Ectodermal cell (in vitro differentiated cells): ENCODE measurements at regions not wholly inside any gene's neighbourhood (a gene's known extent, or its start where the extent isn't known, plus 50 kb on each side); places are given as distances from the start of the nearest gene placed in this dataset.
"Not testable (repeated sequence)": the region's sequence is repeated elsewhere in the genome, so short reads cannot be mapped to it uniquely, and the experiment has no call there.

Source experiments
- H3K27ac ChIP-seq: 2 replicates; pipeline ENCODE4 v1.7.0; 2013; ENCODE audit warnings: mild to moderate bottlenecking, low read depth, low read length; ENCODE audit not compliant: insufficient read depth, poor library complexity, severe bottlenecking
- H3K27me3 ChIP-seq: 2 replicates; pipeline ENCODE4 v1.7.0; 2013; ENCODE audit warnings: mild to moderate bottlenecking, low read length; ENCODE audit not compliant: insufficient read depth, control insufficient read depth, poor library complexity, severe bottlenecking
- H3K36me3 ChIP-seq: one replicate; pipeline ENCODE4 v1.7.0; 2013; ENCODE audit warnings: low read length; ENCODE audit not compliant: control insufficient read depth, insufficient read depth
- H3K4me1 ChIP-seq: one replicate; pipeline ENCODE4 v1.7.0; 2013; ENCODE audit warnings: low read length; ENCODE audit not compliant: control insufficient read depth, insufficient read depth
- H3K4me3 ChIP-seq: 2 replicates; pipeline ENCODE4 v1.7.0; 2013; ENCODE audit warnings: low read depth, low read length, control low read depth; ENCODE audit not compliant: insufficient read depth
- H3K9me3 ChIP-seq: 2 replicates; pipeline ENCODE4 v1.7.0; 2013; ENCODE audit warnings: mild to moderate bottlenecking, low read length, moderate library complexity; ENCODE audit not compliant: control insufficient read depth
- WGBS, 2 experiments: methylation state at CpG; one replicate each; pipeline ENCODE4 v1.1.7; 2013; ENCODE audit warnings: missing lambda C conversion rate in 2 of 2; 5-methylcytosine and 5-hydroxymethylcytosine counted together

- no peaks in the 10 kb centered on the region for H3K27me3 ChIP-seq
- no peaks in the 10 kb centered on the region for H3K9me3 ChIP-seq
- WGBS, 2 experiments, result 100% methylated on average over 2 of the region's 3 CpGs; no CpG with 5 or more reads in 1 of the 2 experiments
Measured at GRCh38 chr4:66794390-66795034, 750.8 kb downstream of the CENPC start.

GRCh38 chr4:66791686-66792085 lies 753.6 kb downstream of the CENPC start:
- 89 to 93% methylated on average over 2 of the region's 2 CpGs for whole genome bisulfite sequencing, 2 experiments
- Histone ChIP-seq H3K27ac (no peak overlapping the region), H3K27me3 (no peaks in the 10 kb centered on the region), H3K9me3 (no peaks in the 10 kb centered on the region), H3K36me3 (no peaks in the 10 kb centered on the region), H3K4me3 (no peak overlapping the region), H3K4me1 (no peaks in the 10 kb centered on the region)

More at GRCh38 chr4:66794390-66795034, 750.8 kb downstream of the CENPC start:
- Histone ChIP-seq H3K27ac (no peak overlapping the region), H3K4me3 (no peak overlapping the region), H3K4me1 (no peaks in the 10 kb centered on the region), H3K36me3 (no peaks in the 10 kb centered on the region)

- Histone ChIP-seq H3K4me1 (no peaks in the 10 kb centered on the region), H3K9me3 (no peaks in the 10 kb centered on the region), H3K27ac (no peak overlapping the region), H3K36me3 (no peaks in the 10 kb centered on the region), H3K27me3 (no peaks in the 10 kb centered on the region), H3K4me3 (no peak overlapping the region)
- WGBS, 2 experiments, result 87 to 94% methylated on average over 1 of the region's 2 CpGs
Measured at GRCh38 chr4:66785479-66785878, 759.8 kb downstream of the CENPC start.

GRCh38 chr4:66782751-66783150 lies 762.6 kb downstream of the CENPC start:
- WGBS, 2 experiments, result 94 to 95% methylated on average over 13 to 15 of the region's 18 CpGs
- not testable (repeated sequence) for H3K36me3 ChIP-seq, H3K27me3 ChIP-seq, H3K27ac ChIP-seq, H3K4me3 ChIP-seq, H3K4me1 ChIP-seq, H3K9me3 ChIP-seq

- Histone ChIP-seq H3K9me3 (no peaks in the 10 kb centered on the region), H3K36me3 (no peaks in the 10 kb centered on the region), H3K27ac (no peak overlapping the region), H3K27me3 (no peaks in the 10 kb centered on the region), H3K4me3 (no peak overlapping the region), H3K4me1 (no peaks in the 10 kb centered on the region)
- WGBS, 2 experiments, result 92 to 93% methylated on average over 2 of the region's 2 CpGs
Measured at GRCh38 chr4:66777097-66777496, 768.2 kb downstream of the CENPC start.

- Histone ChIP-seq H3K36me3 (no peaks in the 10 kb centered on the region), H3K4me3 (no peak overlapping the region), H3K9me3 (no peaks in the 10 kb centered on the region), H3K4me1 (peaks cover 7% of the 10 kb centered on the region), H3K27ac (no peak overlapping the region), H3K27me3 (no peaks in the 10 kb centered on the region)
- 63 to 65% methylated on average over 3 to 4 of the region's 4 CpGs for WGBS, 2 experiments
Measured at GRCh38 chr4:66769441-66769840, 775.9 kb downstream of the CENPC start.

- WGBS, 2 experiments, result 92 to 96% methylated on average over 1 of the region's 1 CpG
- H3K27ac ChIP-seq, result no peak overlapping the region
- no peaks in the 10 kb centered on the region for H3K27me3 ChIP-seq
- no peaks in the 10 kb centered on the region for H3K36me3 ChIP-seq
- no peaks in the 10 kb centered on the region for H3K9me3 ChIP-seq
- no peak overlapping the region for H3K4me3 ChIP-seq
- peaks cover 7% of the 10 kb centered on the region for H3K4me1 ChIP-seq
Measured at GRCh38 chr4:66767442-66767841, 777.9 kb downstream of the CENPC start.

DNA sequence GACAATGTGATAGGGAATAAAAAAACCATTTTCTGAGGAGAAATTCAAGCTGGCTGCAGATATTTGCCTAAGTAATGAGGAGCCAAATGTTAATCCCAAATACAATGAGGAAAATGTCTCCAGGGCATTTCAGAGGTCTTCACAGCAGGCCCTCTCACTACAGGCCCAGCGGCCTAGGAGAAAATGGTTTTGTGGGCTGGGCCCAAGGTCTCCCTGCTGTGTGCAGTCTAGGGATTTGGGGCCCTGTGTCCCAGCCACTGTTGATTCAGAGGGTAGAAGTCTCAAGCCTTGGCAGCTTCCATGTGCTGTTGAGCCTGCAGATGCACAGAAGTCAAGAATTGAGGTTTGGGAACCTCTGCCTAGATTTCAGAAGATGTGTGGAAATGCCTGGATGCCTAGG lies 778.7 kb downstream of the CENPC start:
- H3K36me3 ChIP-seq, result no peaks in the 10 kb centered on the region
- no peaks in the 10 kb centered on the region for H3K9me3 ChIP-seq
- no peaks in the 10 kb centered on the region for H3K27me3 ChIP-seq
- H3K27ac ChIP-seq, result no peak overlapping the region
- no peak overlapping the region for H3K4me3 ChIP-seq
- WGBS, 2 experiments, result 15 to 54% methylated on average over 1 of the region's 1 CpG
- peaks cover 7% of the 10 kb centered on the region for H3K4me1 ChIP-seq

- Histone ChIP-seq H3K27me3 (no peaks in the 10 kb centered on the region), H3K4me1 (no peaks in the 10 kb centered on the region), H3K27ac (no peak overlapping the region), H3K9me3 (no peaks in the 10 kb centered on the region), H3K36me3 (no peaks in the 10 kb centered on the region), H3K4me3 (no peak overlapping the region)
- WGBS, 2 experiments, result 86 to 100% methylated on average over 2 of the region's 2 CpGs
Measured at GRCh38 chr4:66750273-66750672, 795.0 kb downstream of the CENPC start.

DNA sequence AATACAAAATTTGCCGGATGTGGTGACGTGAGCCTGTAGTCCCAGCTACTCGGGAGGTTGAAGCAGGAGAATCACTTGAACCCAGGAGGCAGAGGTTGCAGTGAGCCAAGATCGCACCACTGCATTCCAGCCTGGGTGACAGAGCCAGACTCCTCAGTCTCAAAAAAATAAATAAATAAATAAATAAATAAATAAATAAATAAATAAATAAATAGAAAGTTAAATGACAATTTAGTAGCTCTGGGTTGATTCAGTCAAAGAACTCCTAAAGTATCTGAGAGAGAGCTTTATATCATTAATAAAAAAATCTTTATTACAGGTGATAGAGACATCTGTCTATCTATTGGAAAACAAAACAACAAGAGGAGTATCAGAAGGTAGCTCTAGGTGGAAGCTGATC lies 798.4 kb downstream of the CENPC start:
- not testable (repeated sequence) for H3K36me3 ChIP-seq, H3K27ac ChIP-seq, H3K27me3 ChIP-seq, H3K4me1 ChIP-seq, H3K9me3 ChIP-seq, H3K4me3 ChIP-seq
- WGBS, 2 experiments, result 86 to 94% methylated on average over 4 of the region's 4 CpGs

DNA sequence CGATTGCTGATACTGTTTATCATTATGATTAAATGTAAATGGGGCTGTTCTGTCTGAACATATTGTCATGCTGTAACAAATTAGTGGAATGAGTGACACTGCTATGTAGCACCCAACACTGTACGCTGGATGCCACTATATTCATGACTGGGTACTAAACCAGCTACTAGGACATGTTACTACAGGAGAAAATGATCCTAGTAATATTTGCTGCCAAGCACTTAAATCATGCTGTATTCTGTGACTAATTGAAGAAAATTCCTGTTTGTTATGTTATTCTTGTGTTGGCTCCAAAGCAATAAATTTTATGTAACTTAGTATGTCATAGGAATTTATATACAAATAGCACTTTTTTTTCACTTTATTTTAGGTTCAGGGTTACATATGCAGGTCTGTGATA lies 804.2 kb downstream of the CENPC start:
- WGBS, 2 experiments, result 86 to 93% methylated on average over 2 of the region's 2 CpGs
- H3K36me3 ChIP-seq, result no peaks in the 10 kb centered on the region
- no peak overlapping the region for H3K27ac ChIP-seq
- no peaks in the 10 kb centered on the region for H3K27me3 ChIP-seq
- H3K4me3 ChIP-seq, result no peak overlapping the region
- peaks cover 6% of the 10 kb centered on the region for H3K4me1 ChIP-seq
- H3K9me3 ChIP-seq, result no peaks in the 10 kb centered on the region
